ENCODE measurements at regions not wholly inside any gene's neighbourhood (a gene's known extent, or its start where the extent isn't known, plus 50 kb on each side); places are given as distances from the start of the nearest gene placed in this dataset.

DNA sequence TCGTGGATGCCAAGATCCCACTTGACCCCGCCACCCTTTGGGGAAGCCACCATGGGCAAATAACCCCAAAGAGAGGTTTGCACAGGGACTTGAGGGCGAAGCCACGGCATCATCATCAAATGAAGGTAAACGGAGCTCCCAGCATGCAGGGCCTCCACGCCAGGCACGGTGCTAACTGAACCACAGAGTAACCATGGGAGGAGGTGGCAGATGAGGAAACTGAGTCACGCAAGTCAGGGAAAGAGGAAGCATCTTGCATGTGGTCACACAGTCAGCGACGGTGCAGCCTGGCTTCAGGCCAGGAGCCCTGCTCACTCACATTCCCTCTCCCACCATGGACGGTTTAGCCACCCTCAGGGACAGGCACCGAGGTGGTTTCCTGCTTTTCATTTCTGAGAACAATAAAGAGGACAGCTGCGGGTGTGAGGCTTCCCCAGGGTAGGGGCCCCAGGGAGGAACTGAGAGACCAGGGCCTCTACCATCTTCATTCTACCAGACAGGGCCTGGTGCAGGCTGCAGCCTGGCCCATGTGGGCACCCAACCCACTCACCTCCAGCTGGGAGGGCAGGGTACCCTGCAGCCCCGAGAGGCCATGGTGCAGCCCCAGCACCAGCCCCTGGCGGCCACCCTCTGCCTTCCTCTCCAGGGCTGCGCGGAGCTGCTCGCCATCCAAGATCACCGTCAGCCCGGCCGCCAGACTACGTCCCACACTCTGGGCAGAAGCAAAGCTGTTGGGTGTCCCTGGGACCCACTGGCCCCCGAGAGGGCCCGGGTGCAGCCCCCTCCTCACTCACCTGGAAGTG lies 78.3 kb downstream of the RMI2 start:
- Histone ChIP-seq H3K27ac (ENCODE audit: low read length) (no peak overlapping the region), H3K4me3 (ENCODE audit: low read length) (no peak overlapping the region), H3K4me1 (ENCODE audit: control insufficient read depth, insufficient read depth, low read length) (peaks cover 9% of the 10 kb centered on the region), H3K9me3 (ENCODE audit: control insufficient read depth, insufficient read depth, low read length) (no peaks in the 10 kb centered on the region), H3K27me3 (ENCODE audit: control insufficient read depth, insufficient read depth, low read length) (no peaks in the 10 kb centered on the region), H3K36me3 (ENCODE audit: control insufficient read depth, insufficient read depth, low read length) (no peaks in the 10 kb centered on the region)
- no peak for DNase-seq
- intact Hi-C loops (cut with micrococcal nuclease) = no loop called here
- no peak for ATAC-seq
- no peaks in the 10 kb centered on the region for H3K4me1 Mint-ChIP-seq
- H3K36me3 Mint-ChIP-seq = no peaks in the 10 kb centered on the region
- no peak overlapping the region for H3K27ac Mint-ChIP-seq
- WGBS (ENCODE audit: insufficient coverage) = 30% methylated on average over 24 of the region's 24 CpGs
- no peaks in the 10 kb centered on the region for H3K27me3 Mint-ChIP-seq (ENCODE audit: low read depth in 2 of 2)
- H3K9me3 Mint-ChIP-seq = no peaks in the 10 kb centered on the region
- H3K4me3 Mint-ChIP-seq = no peak overlapping the region
- TF ChIP-seq, protein P1, sequence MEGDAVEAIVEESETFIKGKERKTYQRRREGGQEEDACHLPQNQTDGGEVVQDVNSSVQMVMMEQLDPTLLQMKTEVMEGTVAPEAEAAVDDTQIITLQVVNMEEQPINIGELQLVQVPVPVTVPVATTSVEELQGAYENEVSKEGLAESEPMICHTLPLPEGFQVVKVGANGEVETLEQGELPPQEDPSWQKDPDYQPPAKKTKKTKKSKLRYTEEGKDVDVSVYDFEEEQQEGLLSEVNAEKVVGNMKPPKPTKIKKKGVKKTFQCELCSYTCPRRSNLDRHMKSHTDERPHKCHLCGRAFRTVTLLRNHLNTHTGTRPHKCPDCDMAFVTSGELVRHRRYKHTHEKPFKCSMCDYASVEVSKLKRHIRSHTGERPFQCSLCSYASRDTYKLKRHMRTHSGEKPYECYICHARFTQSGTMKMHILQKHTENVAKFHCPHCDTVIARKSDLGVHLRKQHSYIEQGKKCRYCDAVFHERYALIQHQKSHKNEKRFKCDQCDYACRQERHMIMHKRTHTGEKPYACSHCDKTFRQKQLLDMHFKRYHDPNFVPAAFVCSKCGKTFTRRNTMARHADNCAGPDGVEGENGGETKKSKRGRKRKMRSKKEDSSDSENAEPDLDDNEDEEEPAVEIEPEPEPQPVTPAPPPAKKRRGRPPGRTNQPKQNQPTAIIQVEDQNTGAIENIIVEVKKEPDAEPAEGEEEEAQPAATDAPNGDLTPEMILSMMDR (IDR thresholded peaks at IDR 0.05) = no peak

GRCh38 chr16:11424118-11424460 lies 78.8 kb downstream of the RMI2 start:
- no peaks in the 10 kb centered on the region for H3K27me3 Mint-ChIP-seq (ENCODE audit: low read depth in 2 of 2)
- H3K36me3 Mint-ChIP-seq = no peaks in the 10 kb centered on the region
- intact Hi-C loops (cut with micrococcal nuclease) = no loop called here
- 89% methylated on average over 15 of the region's 15 CpGs for WGBS (ENCODE audit: insufficient coverage)
- no peak overlapping the region for H3K4me3 Mint-ChIP-seq
- no peaks in the 10 kb centered on the region for H3K36me3 ChIP-seq (ENCODE audit: control insufficient read depth, insufficient read depth, low read length)
- peaks cover 9% of the 10 kb centered on the region for H3K4me1 ChIP-seq (ENCODE audit: control insufficient read depth, insufficient read depth, low read length)
- no peak overlapping the region for H3K4me3 ChIP-seq (ENCODE audit: low read length)
- H3K9me3 ChIP-seq (ENCODE audit: control insufficient read depth, insufficient read depth, low read length) = no peaks in the 10 kb centered on the region
- H3K27ac ChIP-seq (ENCODE audit: low read length) = no peak overlapping the region
- no peaks in the 10 kb centered on the region for H3K27me3 ChIP-seq (ENCODE audit: control insufficient read depth, insufficient read depth, low read length)
- no peaks in the 10 kb centered on the region for H3K9me3 Mint-ChIP-seq
- no peak for DNase-seq
- no peak overlapping the region for H3K27ac Mint-ChIP-seq
- no peaks in the 10 kb centered on the region for H3K4me1 Mint-ChIP-seq
- TF ChIP-seq, protein P1 (IDR thresholded peaks at IDR 0.05) = no peak
- no peak for ATAC-seq

GRCh38 chr16:11425140-11425539 lies 79.9 kb downstream of the RMI2 start:
- 91% methylated on average over 14 of the region's 14 CpGs for WGBS (ENCODE audit: insufficient coverage)
- H3K4me1 Mint-ChIP-seq = no peaks in the 10 kb centered on the region
- TF ChIP-seq, protein P1 (IDR thresholded peaks at IDR 0.05) = no peak
- Histone ChIP-seq H3K4me1 (ENCODE audit: control insufficient read depth, insufficient read depth, low read length) (peaks cover 9% of the 10 kb centered on the region), H3K9me3 (ENCODE audit: control insufficient read depth, insufficient read depth, low read length) (no peaks in the 10 kb centered on the region), H3K4me3 (ENCODE audit: low read length) (no peak overlapping the region), H3K27ac (ENCODE audit: low read length) (no peak overlapping the region), H3K27me3 (ENCODE audit: control insufficient read depth, insufficient read depth, low read length) (no peaks in the 10 kb centered on the region), H3K36me3 (ENCODE audit: control insufficient read depth, insufficient read depth, low read length) (no peaks in the 10 kb centered on the region)
- no peaks in the 10 kb centered on the region for H3K27me3 Mint-ChIP-seq (ENCODE audit: low read depth in 2 of 2)
- H3K36me3 Mint-ChIP-seq = no peaks in the 10 kb centered on the region
- DNase-seq = no peak
- no peak overlapping the region for H3K27ac Mint-ChIP-seq
- H3K9me3 Mint-ChIP-seq = no peaks in the 10 kb centered on the region
- no peak overlapping the region for H3K4me3 Mint-ChIP-seq
- ATAC-seq = no peak
- intact Hi-C loops (cut with micrococcal nuclease) = no loop called here

DNA sequence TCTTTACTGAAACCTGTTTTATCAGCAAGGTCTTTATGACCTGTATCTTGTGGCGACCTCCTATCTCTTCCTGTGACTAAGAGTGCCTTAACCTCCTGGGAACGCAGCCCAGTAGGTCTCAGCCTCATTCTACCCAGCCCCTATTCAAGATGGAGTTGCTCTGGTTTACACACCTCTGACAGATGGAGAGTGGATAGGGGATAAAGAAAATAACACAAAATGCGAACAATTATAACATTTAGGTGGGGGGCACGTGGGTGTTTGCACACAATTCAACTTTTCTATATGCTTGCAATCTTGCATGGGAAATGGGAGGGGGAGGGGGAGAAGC lies 83.3 kb downstream of the RMI2 start:
- Histone ChIP-seq H3K27ac (ENCODE audit: low read length) (no peak overlapping the region), H3K4me3 (ENCODE audit: low read length) (no peak overlapping the region), H3K9me3 (ENCODE audit: control insufficient read depth, insufficient read depth, low read length) (no peaks in the 10 kb centered on the region), H3K36me3 (ENCODE audit: control insufficient read depth, insufficient read depth, low read length) (no peaks in the 10 kb centered on the region), H3K27me3 (ENCODE audit: control insufficient read depth, insufficient read depth, low read length) (no peaks in the 10 kb centered on the region), H3K4me1 (ENCODE audit: control insufficient read depth, insufficient read depth, low read length) (peaks cover 4% of the 10 kb centered on the region)
- ATAC-seq (no peak), DNase-seq (no peak)
- WGBS (ENCODE audit: insufficient coverage) = 84% methylated on average over 4 of the region's 4 CpGs
- TF ChIP-seq, protein P1 (IDR thresholded peaks at IDR 0.05) = no peak
- H3K4me3 Mint-ChIP-seq = no peak overlapping the region
- no peaks in the 10 kb centered on the region for H3K4me1 Mint-ChIP-seq
- no peaks in the 10 kb centered on the region for H3K36me3 Mint-ChIP-seq
- H3K9me3 Mint-ChIP-seq = no peaks in the 10 kb centered on the region
- no peaks in the 10 kb centered on the region for H3K27me3 Mint-ChIP-seq (ENCODE audit: low read depth in 2 of 2)
- H3K27ac Mint-ChIP-seq = no peak overlapping the region
- intact Hi-C loops (cut with micrococcal nuclease) = no loop called here

All from natural killer cell (primary cell).